ENCODE measurements at regions not wholly inside any gene's neighbourhood (a gene's known extent, or its start where the extent isn't known, plus 50 kb on each side); places are given as distances from the start of the nearest gene placed in this dataset.
A peak's percentile ranks its signal among the peaks of the same experiment; 100 is the strongest.

DNA sequence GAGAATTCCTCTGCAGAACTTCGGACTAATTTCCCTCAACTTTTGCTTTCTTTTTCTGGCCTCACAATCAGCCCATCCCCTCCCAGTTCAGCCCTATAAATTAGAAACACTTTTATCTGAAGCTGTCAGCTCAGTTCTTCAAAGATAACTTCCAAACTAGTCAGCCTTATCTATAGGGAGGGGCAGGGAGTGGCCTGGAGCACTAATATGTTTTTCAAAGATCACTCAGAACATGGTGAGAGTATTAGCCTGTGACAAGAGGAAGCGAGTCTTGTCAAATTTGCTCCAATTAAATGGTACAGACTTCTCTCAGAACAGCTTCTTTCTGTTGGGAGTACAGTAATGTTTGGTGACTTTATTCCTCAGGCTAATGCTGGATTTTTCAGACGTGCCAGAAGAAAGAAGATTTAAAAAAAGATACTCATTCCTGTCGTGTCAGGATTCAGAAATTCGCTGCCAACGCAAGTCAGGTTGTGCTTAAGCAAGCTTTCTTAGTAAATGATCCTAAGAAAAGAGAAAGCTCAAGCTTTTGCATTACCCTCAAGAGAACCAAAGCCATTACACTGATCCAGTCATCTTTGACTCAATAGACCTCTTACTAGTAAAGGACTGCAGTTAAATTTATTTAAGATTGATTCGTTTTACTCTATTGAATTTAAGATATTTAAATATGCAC is 1033.6 kb downstream of the SLITRK5 start:
- Histone ChIP-seq H3K79me2 (replicated peaks; ENCODE audit: insufficient read depth) (no peaks in the 10 kb centered on the region), H3K9me2 (ENCODE audit: insufficient read depth) (no peaks in the 10 kb centered on the region), H3K27ac (ENCODE audit: low read depth) (no peak overlapping the region), H3F3A (replicated peaks; ENCODE audit: low read depth) (no peaks in the 10 kb centered on the region), H2AFZ (peak overlapping the region; percentile 61), H3K4me3 (no peak overlapping the region), H3K27me3 (ENCODE audit: insufficient read depth) (no peaks in the 10 kb centered on the region), H4K20me1 (replicated peaks; ENCODE audit: insufficient read depth) (no peaks in the 10 kb centered on the region), H3K4me2 (no peak overlapping the region), H3K36me3 (ENCODE audit: insufficient read depth) (no peaks in the 10 kb centered on the region), H3K4me1 (ENCODE audit: insufficient read depth) (no peaks in the 10 kb centered on the region; the same call in 1 of the 2 replicates)
- H3K9me3 Mint-ChIP-seq, result no peaks in the 10 kb centered on the region
- TF ChIP-seq, protein P1, sequence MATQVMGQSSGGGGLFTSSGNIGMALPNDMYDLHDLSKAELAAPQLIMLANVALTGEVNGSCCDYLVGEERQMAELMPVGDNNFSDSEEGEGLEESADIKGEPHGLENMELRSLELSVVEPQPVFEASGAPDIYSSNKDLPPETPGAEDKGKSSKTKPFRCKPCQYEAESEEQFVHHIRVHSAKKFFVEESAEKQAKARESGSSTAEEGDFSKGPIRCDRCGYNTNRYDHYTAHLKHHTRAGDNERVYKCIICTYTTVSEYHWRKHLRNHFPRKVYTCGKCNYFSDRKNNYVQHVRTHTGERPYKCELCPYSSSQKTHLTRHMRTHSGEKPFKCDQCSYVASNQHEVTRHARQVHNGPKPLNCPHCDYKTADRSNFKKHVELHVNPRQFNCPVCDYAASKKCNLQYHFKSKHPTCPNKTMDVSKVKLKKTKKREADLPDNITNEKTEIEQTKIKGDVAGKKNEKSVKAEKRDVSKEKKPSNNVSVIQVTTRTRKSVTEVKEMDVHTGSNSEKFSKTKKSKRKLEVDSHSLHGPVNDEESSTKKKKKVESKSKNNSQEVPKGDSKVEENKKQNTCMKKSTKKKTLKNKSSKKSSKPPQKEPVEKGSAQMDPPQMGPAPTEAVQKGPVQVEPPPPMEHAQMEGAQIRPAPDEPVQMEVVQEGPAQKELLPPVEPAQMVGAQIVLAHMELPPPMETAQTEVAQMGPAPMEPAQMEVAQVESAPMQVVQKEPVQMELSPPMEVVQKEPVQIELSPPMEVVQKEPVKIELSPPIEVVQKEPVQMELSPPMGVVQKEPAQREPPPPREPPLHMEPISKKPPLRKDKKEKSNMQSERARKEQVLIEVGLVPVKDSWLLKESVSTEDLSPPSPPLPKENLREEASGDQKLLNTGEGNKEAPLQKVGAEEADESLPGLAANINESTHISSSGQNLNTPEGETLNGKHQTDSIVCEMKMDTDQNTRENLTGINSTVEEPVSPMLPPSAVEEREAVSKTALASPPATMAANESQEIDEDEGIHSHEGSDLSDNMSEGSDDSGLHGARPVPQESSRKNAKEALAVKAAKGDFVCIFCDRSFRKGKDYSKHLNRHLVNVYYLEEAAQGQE (IDR thresholded peaks at IDR 0.05; ENCODE audit: unreplicated experiment), result no peak
- no peak for TF ChIP-seq NANOG (IDR thresholded peaks at IDR 0.05; ENCODE audit: borderline replicate concordance)
- TF ChIP-seq CREB1 (CRISPR knock-in tag; IDR thresholded peaks at IDR 0.05; ENCODE audit: low read depth), result no peak
- TF ChIP-seq EZH2 (IDR thresholded peaks at IDR 0.05; ENCODE audit: low read depth, unreplicated experiment), result no peak
- no peak for TF ChIP-seq ZNF114 (CRISPR knock-in tag; IDR thresholded peaks at IDR 0.05)
- TF ChIP-seq, protein P2, sequence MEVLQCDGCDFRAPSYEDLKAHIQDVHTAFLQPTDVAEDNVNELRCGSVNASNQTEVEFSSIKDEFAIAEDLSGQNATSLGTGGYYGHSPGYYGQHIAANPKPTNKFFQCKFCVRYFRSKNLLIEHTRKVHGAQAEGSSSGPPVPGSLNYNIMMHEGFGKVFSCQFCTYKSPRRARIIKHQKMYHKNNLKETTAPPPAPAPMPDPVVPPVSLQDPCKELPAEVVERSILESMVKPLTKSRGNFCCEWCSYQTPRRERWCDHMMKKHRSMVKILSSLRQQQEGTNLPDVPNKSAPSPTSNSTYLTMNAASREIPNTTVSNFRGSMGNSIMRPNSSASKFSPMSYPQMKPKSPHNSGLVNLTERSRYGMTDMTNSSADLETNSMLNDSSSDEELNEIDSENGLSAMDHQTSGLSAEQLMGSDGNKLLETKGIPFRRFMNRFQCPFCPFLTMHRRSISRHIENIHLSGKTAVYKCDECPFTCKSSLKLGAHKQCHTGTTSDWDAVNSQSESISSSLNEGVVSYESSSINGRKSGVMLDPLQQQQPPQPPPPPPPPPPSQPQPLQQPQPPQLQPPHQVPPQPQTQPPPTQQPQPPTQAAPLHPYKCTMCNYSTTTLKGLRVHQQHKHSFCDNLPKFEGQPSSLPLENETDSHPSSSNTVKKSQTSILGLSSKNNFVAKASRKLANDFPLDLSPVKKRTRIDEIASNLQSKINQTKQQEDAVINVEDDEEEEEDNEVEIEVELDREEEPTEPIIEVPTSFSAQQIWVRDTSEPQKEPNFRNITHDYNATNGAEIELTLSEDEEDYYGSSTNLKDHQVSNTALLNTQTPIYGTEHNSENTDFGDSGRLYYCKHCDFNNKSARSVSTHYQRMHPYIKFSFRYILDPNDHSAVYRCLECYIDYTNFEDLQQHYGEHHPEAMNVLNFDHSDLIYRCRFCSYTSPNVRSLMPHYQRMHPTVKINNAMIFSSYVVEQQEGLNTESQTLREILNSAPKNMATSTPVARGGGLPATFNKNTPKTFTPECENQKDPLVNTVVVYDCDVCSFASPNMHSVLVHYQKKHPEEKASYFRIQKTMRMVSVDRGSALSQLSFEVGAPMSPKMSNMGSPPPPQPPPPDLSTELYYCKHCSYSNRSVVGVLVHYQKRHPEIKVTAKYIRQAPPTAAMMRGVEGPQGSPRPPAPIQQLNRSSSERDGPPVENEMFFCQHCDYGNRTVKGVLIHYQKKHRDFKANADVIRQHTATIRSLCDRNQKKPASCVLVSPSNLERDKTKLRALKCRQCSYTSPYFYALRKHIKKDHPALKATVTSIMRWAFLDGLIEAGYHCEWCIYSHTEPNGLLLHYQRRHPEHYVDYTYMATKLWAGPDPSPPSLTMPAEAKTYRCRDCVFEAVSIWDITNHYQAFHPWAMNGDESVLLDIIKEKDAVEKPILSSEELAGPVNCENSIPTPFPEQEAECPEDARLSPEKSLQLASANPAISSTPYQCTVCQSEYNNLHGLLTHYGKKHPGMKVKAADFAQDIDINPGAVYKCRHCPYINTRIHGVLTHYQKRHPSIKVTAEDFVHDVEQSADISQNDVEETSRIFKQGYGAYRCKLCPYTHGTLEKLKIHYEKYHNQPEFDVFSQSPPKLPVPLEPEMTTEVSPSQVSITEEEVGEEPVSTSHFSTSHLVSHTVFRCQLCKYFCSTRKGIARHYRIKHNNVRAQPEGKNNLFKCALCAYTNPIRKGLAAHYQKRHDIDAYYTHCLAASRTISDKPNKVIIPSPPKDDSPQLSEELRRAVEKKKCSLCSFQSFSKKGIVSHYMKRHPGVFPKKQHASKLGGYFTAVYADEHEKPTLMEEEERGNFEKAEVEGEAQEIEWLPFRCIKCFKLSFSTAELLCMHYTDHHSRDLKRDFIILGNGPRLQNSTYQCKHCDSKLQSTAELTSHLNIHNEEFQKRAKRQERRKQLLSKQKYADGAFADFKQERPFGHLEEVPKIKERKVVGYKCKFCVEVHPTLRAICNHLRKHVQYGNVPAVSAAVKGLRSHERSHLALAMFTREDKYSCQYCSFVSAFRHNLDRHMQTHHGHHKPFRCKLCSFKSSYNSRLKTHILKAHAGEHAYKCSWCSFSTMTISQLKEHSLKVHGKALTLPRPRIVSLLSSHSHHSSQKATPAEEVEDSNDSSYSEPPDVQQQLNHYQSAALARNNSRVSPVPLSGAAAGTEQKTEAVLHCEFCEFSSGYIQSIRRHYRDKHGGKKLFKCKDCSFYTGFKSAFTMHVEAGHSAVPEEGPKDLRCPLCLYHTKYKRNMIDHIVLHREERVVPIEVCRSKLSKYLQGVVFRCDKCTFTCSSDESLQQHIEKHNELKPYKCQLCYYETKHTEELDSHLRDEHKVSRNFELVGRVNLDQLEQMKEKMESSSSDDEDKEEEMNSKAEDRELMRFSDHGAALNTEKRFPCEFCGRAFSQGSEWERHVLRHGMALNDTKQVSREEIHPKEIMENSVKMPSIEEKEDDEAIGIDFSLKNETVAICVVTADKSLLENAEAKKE (CRISPR knock-in tag; IDR thresholded peaks at IDR 0.05), result no peak
- no peak for TF ChIP-seq STAT1 (IDR thresholded peaks at IDR 0.05; ENCODE audit: unreplicated experiment)
- no peak for DNase-seq (ENCODE audit: low spot score)
- H3K4me3 Mint-ChIP-seq, result no peak overlapping the region
- no peaks in the 10 kb centered on the region for H3K4me1 Mint-ChIP-seq
- H3K27me3 Mint-ChIP-seq (ENCODE audit: insufficient read depth, low read depth, poor library complexity), result no peaks in the 10 kb centered on the region
- ATAC-seq, result no peak
- no peak overlapping the region for H3K27ac Mint-ChIP-seq
- H3K36me3 Mint-ChIP-seq (ENCODE audit: low read depth), result no peaks in the 10 kb centered on the region

Data from GM23338 (cell line).